ENCODE measurements at regions not wholly inside any gene's neighbourhood (a gene's known extent, or its start where the extent isn't known, plus 50 kb on each side); places are given as distances from the start of the nearest gene placed in this dataset.

- no peak overlapping the region for H3K4me3 ChIP-seq (IDR thresholded peaks at IDR 0.05; ENCODE audit: insufficient read depth, low read depth, low read length)
- H3K79me2 ChIP-seq (ENCODE audit: insufficient read depth, low read depth), result no peaks in the 10 kb centered on the region
- no peak overlapping the region for H3K9ac ChIP-seq
- no peaks in the 10 kb centered on the region for H3K4me1 ChIP-seq (ENCODE audit: low read depth, poor library complexity, severe bottlenecking)
- no peaks in the 10 kb centered on the region for H4K20me1 ChIP-seq (ENCODE audit: insufficient read depth)
- no peak overlapping the region for H3K27ac ChIP-seq
- H3K36me3 ChIP-seq (ENCODE audit: insufficient read depth), result no peaks in the 10 kb centered on the region
- H3K4me2 ChIP-seq, result no peak overlapping the region
- TF ChIP-seq CTCF (conservative IDR thresholded peaks at IDR 0.05; ENCODE audit: low read depth, low read length), result no peak
- H2AFZ ChIP-seq (ENCODE audit: low read depth), result no peak overlapping the region
- H3K27me3 ChIP-seq (ENCODE audit: insufficient read depth, low read depth), result no peaks in the 10 kb centered on the region
These were observed 208.1 kb downstream of the CAVIN4 start for GRCh38 chr9:100785946-100786345.

- H3K79me2 ChIP-seq (ENCODE audit: insufficient read depth, low read depth), result no peaks in the 10 kb centered on the region
- H3K9ac ChIP-seq, result no peak overlapping the region
- no peak overlapping the region for H2AFZ ChIP-seq (ENCODE audit: low read depth)
- H3K4me1 ChIP-seq (ENCODE audit: low read depth, poor library complexity, severe bottlenecking), result no peaks in the 10 kb centered on the region
- H3K36me3 ChIP-seq (ENCODE audit: insufficient read depth), result no peaks in the 10 kb centered on the region
- H3K27me3 ChIP-seq (ENCODE audit: insufficient read depth, low read depth), result no peaks in the 10 kb centered on the region
- H3K27ac ChIP-seq, result no peak overlapping the region
- no peak overlapping the region for H3K4me2 ChIP-seq
- H4K20me1 ChIP-seq (ENCODE audit: insufficient read depth), result no peaks in the 10 kb centered on the region
- no peak overlapping the region for H3K4me3 ChIP-seq (IDR thresholded peaks at IDR 0.05; ENCODE audit: insufficient read depth, low read depth, low read length)
- TF ChIP-seq CTCF (conservative IDR thresholded peaks at IDR 0.05; ENCODE audit: low read depth, low read length), result no peak
These were observed 216.9 kb downstream of the CAVIN4 start for GRCh38 chr9:100794738-100795269.

GRCh38 chr9:100803956-100804355 lies 224.6 kb upstream of the PLPPR1 start:
- no peak overlapping the region for H2AFZ ChIP-seq (ENCODE audit: low read depth)
- no peak overlapping the region for H3K9ac ChIP-seq
- H4K20me1 ChIP-seq (ENCODE audit: insufficient read depth), result no peaks in the 10 kb centered on the region
- TF ChIP-seq CTCF (conservative IDR thresholded peaks at IDR 0.05; ENCODE audit: low read depth, low read length), result no peak
- H3K4me2 ChIP-seq, result no peak overlapping the region
- no peaks in the 10 kb centered on the region for H3K79me2 ChIP-seq (ENCODE audit: insufficient read depth, low read depth)
- H3K36me3 ChIP-seq (ENCODE audit: insufficient read depth), result no peaks in the 10 kb centered on the region
- H3K27me3 ChIP-seq (ENCODE audit: insufficient read depth, low read depth), result no peaks in the 10 kb centered on the region
- no peaks in the 10 kb centered on the region for H3K4me1 ChIP-seq (ENCODE audit: low read depth, poor library complexity, severe bottlenecking)
- H3K4me3 ChIP-seq (IDR thresholded peaks at IDR 0.05; ENCODE audit: insufficient read depth, low read depth, low read length), result no peak overlapping the region
- H3K27ac ChIP-seq, result no peak overlapping the region

GRCh38 chr9:100811643-100812042 lies 216.9 kb upstream of the PLPPR1 start:
- Histone ChIP-seq H4K20me1 (ENCODE audit: insufficient read depth) (no peaks in the 10 kb centered on the region), H2AFZ (ENCODE audit: low read depth) (no peak overlapping the region), H3K4me3 (IDR thresholded peaks at IDR 0.05; ENCODE audit: insufficient read depth, low read depth, low read length) (no peak overlapping the region), H3K9ac (no peak overlapping the region), H3K27me3 (ENCODE audit: insufficient read depth, low read depth) (no peaks in the 10 kb centered on the region), H3K4me2 (no peak overlapping the region), H3K79me2 (ENCODE audit: insufficient read depth, low read depth) (no peaks in the 10 kb centered on the region), H3K27ac (no peak overlapping the region), H3K36me3 (ENCODE audit: insufficient read depth) (no peaks in the 10 kb centered on the region), H3K4me1 (ENCODE audit: low read depth, poor library complexity, severe bottlenecking) (no peaks in the 10 kb centered on the region)
- TF ChIP-seq CTCF (conservative IDR thresholded peaks at IDR 0.05; ENCODE audit: low read depth, low read length), result no peak

All from KMS-11 (cell line).